ENCODE measurements at regions not wholly inside any gene's neighbourhood (a gene's known extent, or its start where the extent isn't known, plus 50 kb on each side); places are given as distances from the start of the nearest gene placed in this dataset.

GRCh38 chr11:128310005-128310404 lies 277.4 kb downstream of the ETS1 start:
- DNase-seq (ENCODE audit: low spot score) (no peak), ATAC-seq (no peak)
- H3K9me3 Mint-ChIP-seq: peaks cover 12% of the 10 kb centered on the region
- peaks cover 5% of the 10 kb centered on the region; the same call in 2 of the 3 replicates for H3K4me1 Mint-ChIP-seq
- no peak overlapping the region for H3K27ac ChIP-seq (ENCODE audit: low read depth)
- H3K79me2 ChIP-seq (replicated peaks; ENCODE audit: insufficient read depth): no peaks in the 10 kb centered on the region
- no peak for TF ChIP-seq EZH2phosphoT487 (IDR thresholded peaks at IDR 0.05; ENCODE audit: unreplicated experiment)
- no peaks in the 10 kb centered on the region for H3K4me1 ChIP-seq (ENCODE audit: insufficient read depth)
- no peak overlapping the region for H3K4me3 ChIP-seq
- no peaks in the 10 kb centered on the region for H4K20me1 ChIP-seq (replicated peaks; ENCODE audit: insufficient read depth)
- H3K27me3 Mint-ChIP-seq (ENCODE audit: insufficient read depth, low read depth, poor library complexity): peaks cover 2% of the 10 kb centered on the region
- no peak overlapping the region for H2AFZ ChIP-seq
- H3F3A ChIP-seq (replicated peaks; ENCODE audit: low read depth): no peaks in the 10 kb centered on the region
- H3K27ac Mint-ChIP-seq: no peak overlapping the region
- no peak overlapping the region for H3K4me3 Mint-ChIP-seq
- H3K36me3 Mint-ChIP-seq (ENCODE audit: low read depth): peaks cover 6% of the 10 kb centered on the region; the same call in 1 of the 3 replicates
- no peaks in the 10 kb centered on the region; the same call in 1 of the 2 replicates for H3K36me3 ChIP-seq (ENCODE audit: insufficient read depth)
- no peak overlapping the region for H3K4me2 ChIP-seq
- H3K27me3 ChIP-seq (ENCODE audit: insufficient read depth): no peaks in the 10 kb centered on the region
- 0 out of 2 replicates have a peak, but pooled peaks cover 5% of the 10 kb centered on the region for H3K9me2 ChIP-seq (ENCODE audit: insufficient read depth)

GRCh38 chr11:128308794-128309193 lies 278.6 kb downstream of the ETS1 start:
- H3K4me1 ChIP-seq (ENCODE audit: insufficient read depth): no peaks in the 10 kb centered on the region
- no peak for TF ChIP-seq JUNB (IDR thresholded peaks at IDR 0.05; ENCODE audit: unreplicated experiment)
- Mint-ChIP-seq H3K27ac (no peak overlapping the region), H3K9me3 (peaks cover 2% of the 10 kb centered on the region; the same call in 2 of the 3 replicates), H3K27me3 (ENCODE audit: insufficient read depth, low read depth, poor library complexity) (no peaks in the 10 kb centered on the region), H3K36me3 (ENCODE audit: low read depth) (no peaks in the 10 kb centered on the region), H3K4me1 (peaks cover 5% of the 10 kb centered on the region; the same call in 2 of the 3 replicates), H3K4me3 (no peak overlapping the region)
- no peak overlapping the region for H3K27ac ChIP-seq (ENCODE audit: low read depth)
- no peak overlapping the region for H2AFZ ChIP-seq
- no peaks in the 10 kb centered on the region for H3K79me2 ChIP-seq (replicated peaks; ENCODE audit: insufficient read depth)
- no peaks in the 10 kb centered on the region for H3K27me3 ChIP-seq (ENCODE audit: insufficient read depth)
- no peak for DNase-seq (ENCODE audit: low spot score)
- no peak overlapping the region for H3K4me3 ChIP-seq
- H4K20me1 ChIP-seq (replicated peaks; ENCODE audit: insufficient read depth): no peaks in the 10 kb centered on the region
- H3K4me2 ChIP-seq: no peak overlapping the region
- ATAC-seq: no peak
- H3K9me2 ChIP-seq (ENCODE audit: insufficient read depth): 0 out of 2 replicates have a peak, but pooled peaks cover 5% of the 10 kb centered on the region
- no peaks in the 10 kb centered on the region for H3K36me3 ChIP-seq (ENCODE audit: insufficient read depth)
- no peaks in the 10 kb centered on the region for H3F3A ChIP-seq (replicated peaks; ENCODE audit: low read depth)

GRCh38 chr11:128305588-128305987 lies 281.8 kb downstream of the ETS1 start:
- Histone ChIP-seq H3K79me2 (replicated peaks; ENCODE audit: insufficient read depth) (no peaks in the 10 kb centered on the region), H2AFZ (no peak overlapping the region), H4K20me1 (replicated peaks; ENCODE audit: insufficient read depth) (no peaks in the 10 kb centered on the region), H3K4me3 (no peak overlapping the region), H3K9me2 (ENCODE audit: insufficient read depth) (0 out of 2 replicates have a peak, but pooled peaks cover 5% of the 10 kb centered on the region), H3K27ac (ENCODE audit: low read depth) (no peak overlapping the region), H3K36me3 (ENCODE audit: insufficient read depth) (no peaks in the 10 kb centered on the region), H3K27me3 (ENCODE audit: insufficient read depth) (no peaks in the 10 kb centered on the region), H3K4me1 (ENCODE audit: insufficient read depth) (no peaks in the 10 kb centered on the region), H3F3A (replicated peaks; ENCODE audit: low read depth) (no peaks in the 10 kb centered on the region), H3K4me2 (no peak overlapping the region)
- Mint-ChIP-seq H3K36me3 (ENCODE audit: low read depth) (no peaks in the 10 kb centered on the region), H3K9me3 (peaks cover 2% of the 10 kb centered on the region; the same call in 2 of the 3 replicates), H3K27me3 (ENCODE audit: insufficient read depth, low read depth, poor library complexity) (no peaks in the 10 kb centered on the region), H3K4me3 (no peak overlapping the region), H3K27ac (no peak overlapping the region), H3K4me1 (peaks cover 5% of the 10 kb centered on the region; the same call in 2 of the 3 replicates)
- no peak for TF ChIP-seq STAT1 (IDR thresholded peaks at IDR 0.05; ENCODE audit: unreplicated experiment)
- TF ChIP-seq JUNB (IDR thresholded peaks at IDR 0.05; ENCODE audit: unreplicated experiment): no peak
- no peak for TF ChIP-seq REST (IDR thresholded peaks at IDR 0.05; ENCODE audit: unreplicated experiment)
- no peak for TF ChIP-seq POLR2AphosphoS5 (IDR thresholded peaks at IDR 0.05; ENCODE audit: low read depth)
- TF ChIP-seq ETS1 (IDR thresholded peaks at IDR 0.05): no peak
- TF ChIP-seq NANOG (IDR thresholded peaks at IDR 0.05; ENCODE audit: borderline replicate concordance): no peak
- no peak for TF ChIP-seq EZH2 (IDR thresholded peaks at IDR 0.05; ENCODE audit: low read depth, unreplicated experiment)
- TF ChIP-seq ZNF114 (CRISPR knock-in tag; IDR thresholded peaks at IDR 0.05): no peak
- DNase-seq (ENCODE audit: low spot score) (no peak), ATAC-seq (no peak)

Data from GM23338 (cell line).